ENCODE measurements at regions not wholly inside any gene's neighbourhood (a gene's known extent, or its start where the extent isn't known, plus 50 kb on each side); places are given as distances from the start of the nearest gene placed in this dataset.

DNA sequence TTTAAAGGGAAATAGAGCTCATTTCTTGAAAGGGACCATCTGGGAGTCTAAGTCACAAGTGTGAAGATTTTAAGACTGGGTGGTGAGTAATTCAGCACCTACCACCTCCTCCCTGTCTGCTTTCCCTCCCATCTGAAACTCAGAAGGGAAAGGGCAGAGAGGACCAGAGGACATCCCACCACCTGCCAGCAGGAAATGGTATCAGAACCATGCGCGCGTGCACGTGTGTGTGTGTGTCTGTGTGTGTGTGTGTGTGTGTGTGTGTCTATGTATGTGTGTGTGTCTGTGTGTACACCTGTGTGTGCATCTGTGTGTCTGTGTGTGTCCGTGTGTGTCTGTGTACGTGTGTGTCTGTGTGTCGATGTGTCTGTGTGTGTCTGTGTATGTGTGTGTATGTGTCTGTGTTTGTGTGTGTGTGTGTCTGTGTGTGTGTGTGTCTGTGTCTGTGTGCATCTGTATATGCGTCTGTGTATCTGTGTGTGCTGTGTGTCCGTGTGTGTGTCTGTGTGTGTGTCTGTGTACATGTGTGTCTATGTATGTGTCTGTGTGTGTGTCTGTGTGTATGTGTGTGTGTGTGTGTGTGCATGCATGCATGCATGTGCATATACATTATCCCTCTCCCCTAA, 76.8 kb downstream of the ZFP36L2 start:
- POLR2A ChIA-PET (ENCODE audit: unreplicated experiment) = no interaction called here
- Histone ChIP-seq H3F3A (ENCODE audit: insufficient read depth, low read depth) (peaks cover 10% of the 10 kb centered on the region; the same call in 1 of the 2 replicates), H3K4me1 (replicated peaks; ENCODE audit: insufficient read depth) (peaks cover 14% of the 10 kb centered on the region), H3K4me2 (no peak overlapping the region), H3K27me3 (ENCODE audit: insufficient read depth, low read depth) (no peaks in the 10 kb centered on the region), H4K20me1 (ENCODE audit: insufficient read depth) (no peaks in the 10 kb centered on the region), H2AFZ (no peak overlapping the region), H3K79me2 (ENCODE audit: low read depth) (no peaks in the 10 kb centered on the region), H3K9me3 (ENCODE audit: insufficient read depth, low read depth) (no peaks in the 10 kb centered on the region), H3K27ac (no peak overlapping the region), H3K36me3 (ENCODE audit: low read depth) (no peaks in the 10 kb centered on the region), H3K4me3 (no peak overlapping the region), H3K9me2 (ENCODE audit: insufficient read depth) (no peaks in the 10 kb centered on the region)
- intact Hi-C loops (cut with micrococcal nuclease; ENCODE audit: unreplicated experiment) = no loop called here
- no TSS peak for BruUV-seq (replicated peaks)
- peak in 1 of 2 experiments; percentile 6 for DNase-seq
- CTCF ChIA-PET = interaction anchor here (0.6 kb wide), 1 partner anchor 12 kb away, joined by 4 read pairs; no protein-coding TSS in a partner anchor
- TF ChIP-seq, protein P1, sequence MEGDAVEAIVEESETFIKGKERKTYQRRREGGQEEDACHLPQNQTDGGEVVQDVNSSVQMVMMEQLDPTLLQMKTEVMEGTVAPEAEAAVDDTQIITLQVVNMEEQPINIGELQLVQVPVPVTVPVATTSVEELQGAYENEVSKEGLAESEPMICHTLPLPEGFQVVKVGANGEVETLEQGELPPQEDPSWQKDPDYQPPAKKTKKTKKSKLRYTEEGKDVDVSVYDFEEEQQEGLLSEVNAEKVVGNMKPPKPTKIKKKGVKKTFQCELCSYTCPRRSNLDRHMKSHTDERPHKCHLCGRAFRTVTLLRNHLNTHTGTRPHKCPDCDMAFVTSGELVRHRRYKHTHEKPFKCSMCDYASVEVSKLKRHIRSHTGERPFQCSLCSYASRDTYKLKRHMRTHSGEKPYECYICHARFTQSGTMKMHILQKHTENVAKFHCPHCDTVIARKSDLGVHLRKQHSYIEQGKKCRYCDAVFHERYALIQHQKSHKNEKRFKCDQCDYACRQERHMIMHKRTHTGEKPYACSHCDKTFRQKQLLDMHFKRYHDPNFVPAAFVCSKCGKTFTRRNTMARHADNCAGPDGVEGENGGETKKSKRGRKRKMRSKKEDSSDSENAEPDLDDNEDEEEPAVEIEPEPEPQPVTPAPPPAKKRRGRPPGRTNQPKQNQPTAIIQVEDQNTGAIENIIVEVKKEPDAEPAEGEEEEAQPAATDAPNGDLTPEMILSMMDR (conservative IDR thresholded peaks at IDR 0.05) = no peak
- no peak for TF ChIP-seq EZH2 (IDR thresholded peaks at IDR 0.05; ENCODE audit: low read depth)

DNA sequence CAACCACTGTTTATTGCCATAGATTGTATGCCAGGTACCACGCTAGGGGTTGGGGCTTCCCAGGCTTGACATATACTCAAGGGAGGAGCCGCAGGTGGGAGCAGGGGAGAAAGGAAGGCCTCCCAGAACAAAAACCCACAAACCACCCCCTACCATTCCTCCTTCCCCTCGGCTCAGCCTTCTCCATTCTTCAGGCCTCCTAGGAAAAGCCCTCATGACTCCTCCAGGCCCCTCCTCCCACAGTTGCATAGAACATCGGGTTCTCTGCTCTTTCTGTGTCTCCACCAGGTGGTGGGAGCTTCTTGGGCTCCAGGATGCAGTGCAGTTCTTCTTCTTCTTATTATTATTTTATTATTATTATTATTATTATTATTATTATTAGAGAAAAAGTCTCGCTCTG, 80.3 kb downstream of the ZFP36L2 start:
- H3K4me3 ChIP-seq = no peak overlapping the region
- H3K4me1 ChIP-seq (replicated peaks; ENCODE audit: insufficient read depth) = peaks cover 39% of the 10 kb centered on the region
- no peak overlapping the region for H3K4me2 ChIP-seq
- DNase-seq = no peak
- no peaks in the 10 kb centered on the region for H3K27me3 ChIP-seq (ENCODE audit: insufficient read depth, low read depth)
- intact Hi-C loops (cut with micrococcal nuclease; ENCODE audit: unreplicated experiment) = no loop called here
- no peak overlapping the region for H2AFZ ChIP-seq
- TF ChIP-seq EZH2 (IDR thresholded peaks at IDR 0.05; ENCODE audit: low read depth) = no peak
- TF ChIP-seq, protein P1 (conservative IDR thresholded peaks at IDR 0.05) = no peak
- H4K20me1 ChIP-seq (ENCODE audit: insufficient read depth) = no peaks in the 10 kb centered on the region
- no peak overlapping the region for H3K27ac ChIP-seq
- H3K9me3 ChIP-seq (ENCODE audit: insufficient read depth, low read depth) = no peaks in the 10 kb centered on the region
- POLR2A ChIA-PET (ENCODE audit: unreplicated experiment) = no interaction called here
- no peaks in the 10 kb centered on the region for H3K79me2 ChIP-seq (ENCODE audit: low read depth)
- no TSS peak for BruUV-seq (replicated peaks)
- H3K9me2 ChIP-seq (ENCODE audit: insufficient read depth) = no peaks in the 10 kb centered on the region
- CTCF ChIA-PET = interaction anchor here (0.5 kb wide), 1 partner anchor 23 kb away, joined by 5 read pairs; no protein-coding TSS in a partner anchor
- H3K36me3 ChIP-seq (ENCODE audit: low read depth) = no peaks in the 10 kb centered on the region
- peaks cover 21% of the 10 kb centered on the region; the same call in 1 of the 2 replicates for H3F3A ChIP-seq (ENCODE audit: insufficient read depth, low read depth)

DNA sequence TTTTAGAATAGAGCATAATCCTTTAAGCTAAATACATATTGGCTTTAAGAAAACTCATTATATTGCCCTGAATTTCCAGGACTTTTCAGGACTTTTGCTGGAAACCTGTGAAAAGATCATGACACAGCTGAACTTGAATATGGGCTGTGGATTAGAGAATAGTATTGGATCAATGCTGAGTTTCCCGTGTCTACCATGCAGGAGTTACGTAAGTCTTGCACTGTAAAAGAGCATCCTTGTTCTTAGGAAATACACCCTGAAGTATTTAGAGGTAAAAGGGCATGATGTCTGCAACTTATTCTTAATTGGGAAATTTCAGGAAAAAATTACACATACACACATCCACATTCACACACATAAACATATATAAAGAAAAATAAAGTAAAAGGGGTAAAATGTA, 82.1 kb downstream of the ZFP36L2 start:
- intact Hi-C loops (cut with micrococcal nuclease; ENCODE audit: unreplicated experiment) = no loop called here
- Histone ChIP-seq H3K4me3 (no peak overlapping the region), H2AFZ (no peak overlapping the region), H3K36me3 (ENCODE audit: low read depth) (no peaks in the 10 kb centered on the region), H3K27me3 (ENCODE audit: insufficient read depth, low read depth) (no peaks in the 10 kb centered on the region), H3K79me2 (ENCODE audit: low read depth) (no peaks in the 10 kb centered on the region), H3K27ac (peak overlapping the region; percentile 33; the same call in 1 of the 2 replicates), H3K9me2 (ENCODE audit: insufficient read depth) (no peaks in the 10 kb centered on the region), H3F3A (ENCODE audit: insufficient read depth, low read depth) (peaks cover 20% of the 10 kb centered on the region; the same call in 1 of the 2 replicates), H3K4me1 (replicated peaks; ENCODE audit: insufficient read depth) (peaks cover 39% of the 10 kb centered on the region), H3K4me2 (peak overlapping the region; percentile 53; the same call in 1 of the 2 replicates), H4K20me1 (ENCODE audit: insufficient read depth) (no peaks in the 10 kb centered on the region), H3K9me3 (ENCODE audit: insufficient read depth, low read depth) (no peaks in the 10 kb centered on the region)
- ChIA-PET POLR2A (ENCODE audit: unreplicated experiment) (no interaction called here), CTCF (no interaction called here)
- TF ChIP-seq, protein P1 (conservative IDR thresholded peaks at IDR 0.05) = no peak
- no peak for TF ChIP-seq EZH2 (IDR thresholded peaks at IDR 0.05; ENCODE audit: low read depth)
- peak in 1 of 2 experiments; percentile 69 for DNase-seq
- no TSS peak for BruUV-seq (replicated peaks)

Data from PC-9 (cell line).